SK-N-SH (cell line): ENCODE measurements at regions not wholly inside any gene's neighbourhood (a gene's known extent, or its start where the extent isn't known, plus 50 kb on each side); places are given as distances from the start of the nearest gene placed in this dataset.

Experiments
- CTCF ChIA-PET: fragments of 300-600, 350-600 bp; formaldehyde crosslinking; extraction: SDS; loops from one replicate; lab custom pipeline; 2021; lab: Yijun Ruan, JAX
- POLR2A ChIA-PET: fragments of 350-600 bp; sonication (Branson Sonifier 250); formaldehyde crosslinking; extraction: SDS; loops from one replicate; lab custom pipeline; 2020; ENCODE audit warnings: antibody characterized with exemption, inconsistent platforms; lab: Yijun Ruan, JAX
- DNase-seq: peaks from one replicate; pipeline ENCODE4 v3.0.0; 2012
- H2AFZ ChIP-seq: fragments of 200-600 bp; sonication (generic); 2 replicates; pipeline ENCODE4 v1.8.1; 2016; ENCODE audit warnings: antibody characterized with exemption, mild to moderate bottlenecking, low read depth
- H3F3A ChIP-seq: fragments of 200-600 bp; sonication (generic); replicated peaks from 2 replicates; pipeline ENCODE3; 2016; ENCODE audit warnings: antibody characterized with exemption, mild to moderate bottlenecking; ENCODE audit not compliant: insufficient read depth
- H3K27ac ChIP-seq, 2 experiments: fragments of 200-500 bp in 1 of 2; fragments of 200-600 bp in 1 of 2; sonication (Bioruptor generic) in 1 of 2; sonication (generic), shearing (Covaris generic) in 1 of 2; 2 replicates each; pipeline versions ENCODE4 v1.5.1 to v1.6.1; 2014 to 2016; ENCODE audit warnings: low read depth in 2 of 2, inconsistent platforms in 1 of 2, low read length in 1 of 2, mild to moderate bottlenecking in 1 of 2, mixed read lengths in 1 of 2
- H3K27me3 ChIP-seq: fragments of 200-600 bp; sonication (generic), shearing (Covaris generic); 2 replicates; pipeline ENCODE4 v1.6.1; 2016; ENCODE audit warnings: mixed run types; ENCODE audit not compliant: insufficient read depth
- H3K36me3 ChIP-seq, 2 experiments: fragments of 200-500 bp in 1 of 2; fragments of 200-600 bp in 1 of 2; sonication (Bioruptor generic) in 1 of 2; sonication (generic) in 1 of 2; replicated peaks in 1 of 2; 2 replicates each; pipeline versions ENCODE3 to v1.5.1; 2014 to 2016; ENCODE audit warnings: low read length in 1 of 2, mild to moderate bottlenecking in 1 of 2; ENCODE audit not compliant: insufficient read depth in 2 of 2, control insufficient read depth in 1 of 2
- H3K4me1 ChIP-seq, 2 experiments: fragments of 200-500 bp in 1 of 2; fragments of 200-600 bp in 1 of 2; sonication (Bioruptor generic) in 1 of 2; sonication (generic), shearing (Covaris generic) in 1 of 2; 2 replicates each; pipeline versions ENCODE4 v1.5.1 to v1.6.1; 2014 to 2016; ENCODE audit warnings: low read depth in 1 of 2, low read length in 1 of 2, mixed run types in 1 of 2; ENCODE audit not compliant: insufficient read depth in 2 of 2, control insufficient read depth in 1 of 2
- H3K4me2 ChIP-seq: fragments of 200-600 bp; sonication (generic), shearing (Covaris generic); 2 replicates; pipeline ENCODE4 v1.6.1; 2017; ENCODE audit warnings: mixed run types
- H3K4me3 ChIP-seq, 2 experiments: fragments of 200-500 bp in 1 of 2; fragments of 200-600 bp in 1 of 2; sonication (Bioruptor generic) in 1 of 2; sonication (generic), shearing (Covaris generic) in 1 of 2; 2 replicates each; pipeline versions ENCODE4 v1.5.1 to v1.8.1; 2014 to 2016; ENCODE audit warnings: low read depth in 2 of 2, inconsistent platforms in 1 of 2, low read length in 1 of 2, mild to moderate bottlenecking in 1 of 2, mixed read lengths in 1 of 2, moderate library complexity in 1 of 2
- H3K79me2 ChIP-seq: fragments of 200-600 bp; sonication (generic); 2 replicates; pipeline ENCODE4 v1.8.1; 2017; ENCODE audit warnings: mild to moderate bottlenecking; ENCODE audit not compliant: insufficient read depth
- H3K9ac ChIP-seq: fragments of 200-600 bp; sonication (generic); 2 replicates; pipeline ENCODE4 v1.6.1; 2017; ENCODE audit warnings: mixed run types
- H3K9me2 ChIP-seq: fragments of 200-600 bp; sonication (generic); 2 replicates; pipeline ENCODE4 v1.6.1; 2017; ENCODE audit warnings: mixed run types
- H3K9me3 ChIP-seq: fragments of 200-600 bp; sonication (generic); 2 replicates; pipeline ENCODE4 v1.6.1; 2017; ENCODE audit warnings: mixed run types, mild to moderate bottlenecking, moderate library complexity
- H4K20me1 ChIP-seq: fragments of 200-600 bp; sonication (generic); 2 replicates; pipeline ENCODE4 v1.6.1; 2017; ENCODE audit warnings: mild to moderate bottlenecking, mixed run types; ENCODE audit not compliant: insufficient read depth
- EP300 ChIP-seq, 2 experiments: IDR thresholded peaks; 2 replicates each; pipeline versions ENCODE4 v1.4.0 to v1.6.1; 2012; ENCODE audit warnings: borderline replicate concordance in 1 of 2, low read depth in 1 of 2, low read length in 1 of 2
- EZH2phosphoT487 ChIP-seq: fragments of 200-600 bp; sonication (generic); IDR thresholded peaks from 2 replicates; pipeline ENCODE4 v1.6.1; 2017; ENCODE audit warnings: low read depth, mixed run types, mild to moderate bottlenecking, antibody characterized with exemption, moderate library complexity, borderline replicate concordance
- FOXJ3 ChIP-seq: sonication (generic); formaldehyde crosslinking; IDR thresholded peaks from 2 replicates; pipeline ENCODE4 v1.5.1; 2020; ENCODE audit warnings: mild to moderate bottlenecking, missing genetic modification reagents
- FOXM1 ChIP-seq: IDR thresholded peaks from 2 replicates; pipeline ENCODE4 v1.4.0; 2012; ENCODE audit warnings: low read depth, mild to moderate bottlenecking
- GATA2 ChIP-seq: sonication (generic); formaldehyde crosslinking; IDR thresholded peaks from 2 replicates; pipeline ENCODE4 v1.5.0; 2020; ENCODE audit warnings: mild to moderate bottlenecking, missing genetic modification reagents
- IRF3 ChIP-seq: fragments of 150-350 bp; IDR thresholded peaks from 2 replicates; pipeline ENCODE4 v1.6.1; 2016; ENCODE audit warnings: mild to moderate bottlenecking, low read depth, low read length
- MAX ChIP-seq: IDR thresholded peaks from 2 replicates; pipeline ENCODE4 v1.4.0; 2012; ENCODE audit warnings: low read depth
- MEF2A ChIP-seq: IDR thresholded peaks from 2 replicates; pipeline ENCODE4 v1.4.0; 2012; ENCODE audit warnings: low read depth, borderline replicate concordance
- MXI1 ChIP-seq: IDR thresholded peaks from 2 replicates; pipeline ENCODE4 v1.6.1; 2012; ENCODE audit warnings: mild to moderate bottlenecking, low read depth, low read length, improper control_type of control experiment
- NFIC ChIP-seq: IDR thresholded peaks from 2 replicates; pipeline ENCODE4 v1.4.0; 2012; ENCODE audit warnings: borderline replicate concordance
- NRF1 ChIP-seq: IDR thresholded peaks from 2 replicates; pipeline ENCODE4 v1.6.1; 2012; ENCODE audit warnings: low read depth, mild to moderate bottlenecking, low read length
- RXRA ChIP-seq: IDR thresholded peaks from 2 replicates; pipeline ENCODE4 v1.4.0; 2012; ENCODE audit warnings: low read depth, mild to moderate bottlenecking, borderline replicate concordance
- SIN3A ChIP-seq: IDR thresholded peaks from 2 replicates; pipeline ENCODE4 v1.6.1; 2012; ENCODE audit warnings: low read depth, mild to moderate bottlenecking, low read length, moderate library complexity, borderline replicate concordance
- TAF1 ChIP-seq: IDR thresholded peaks from 2 replicates; pipeline ENCODE4 v1.6.1; 2012; ENCODE audit warnings: low read depth, mild to moderate bottlenecking, low read length, moderate library complexity, borderline replicate concordance
- TEAD4 ChIP-seq: IDR thresholded peaks from 2 replicates; pipeline ENCODE4 v1.4.0; 2012; ENCODE audit warnings: mild to moderate bottlenecking, borderline replicate concordance; ENCODE audit not compliant: insufficient read depth
- USF1 ChIP-seq: IDR thresholded peaks from 2 replicates; pipeline ENCODE4 v1.4.0; 2012; ENCODE audit warnings: low read depth, borderline replicate concordance
- USF2 ChIP-seq: fragments of 150-350 bp; IDR thresholded peaks from 2 replicates; pipeline ENCODE4 v1.6.1; 2017; ENCODE audit warnings: antibody characterized with exemption, low read length, low read depth, borderline replicate concordance
- YY1 ChIP-seq: IDR thresholded peaks from 2 replicates; pipeline ENCODE4 v1.4.0; 2012; ENCODE audit warnings: low read depth, mild to moderate bottlenecking
- ZBTB33 ChIP-seq: IDR thresholded peaks from 2 replicates; pipeline ENCODE4 v1.4.0; 2012; ENCODE audit warnings: low read depth, borderline replicate concordance
- WGBS: methylation state at CpG from one replicate; pipeline ENCODE4 v1.1.6; 2017; ENCODE audit warnings: low lambda C conversion rate; 5-methylcytosine and 5-hydroxymethylcytosine counted together

- TF ChIP-seq USF1, result no peak
- TF ChIP-seq EZH2phosphoT487, result no peak
- no peak for TF ChIP-seq EP300 (IDR thresholded peaks at IDR 0.05; ENCODE audit: borderline replicate concordance in 1 of 2, low read depth in 1 of 2, low read length in 1 of 2)
- no peak for TF ChIP-seq YY1
- TF ChIP-seq MEF2A, result no peak
- no peak for TF ChIP-seq NFIC
- no peak for TF ChIP-seq USF2
- TF ChIP-seq NRF1, result no peak
Observed at GRCh38 chr10:109104806-109105205, 818.5 kb downstream of the XPNPEP1 start (continued).

- no peak overlapping the region for H2AFZ ChIP-seq
- TF ChIP-seq FOXM1 (no peak), FOXJ3 (CRISPR knock-in tag) (no peak), ZBTB33 (no peak), TAF1 (no peak), TEAD4 (no peak), SIN3A (no peak), MXI1 (no peak), IRF3 (no peak), GATA2 (CRISPR knock-in tag) (no peak), RXRA (no peak), MAX (no peak)
- TF ChIP-seq, all 33 proteins: peak for 0
- Histone ChIP-seq H3K4me2 (no peak overlapping the region), H3K27ac (no peak overlapping the region), H3K9me3 (no peaks in the 10 kb centered on the region; the same call in 1 of the 2 replicates), H4K20me1 (no peaks in the 10 kb centered on the region), H3K4me1 (no peaks in the 10 kb centered on the region), H3K4me3 (no peak overlapping the region), H3F3A (no peaks in the 10 kb centered on the region), H3K9me2 (no peaks in the 10 kb centered on the region), H3K79me2 (no peaks in the 10 kb centered on the region), H3K36me3 (no peaks in the 10 kb centered on the region), H3K9ac (no peak overlapping the region), H3K27me3 (no peaks in the 10 kb centered on the region)
- DNase-seq, result no peak
- 5% methylated on average over 2 of the region's 2 CpGs for WGBS
- ChIA-PET POLR2A (no interaction called here), CTCF (no interaction called here)
Observed at GRCh38 chr10:109103278-109103677, 820.0 kb downstream of the XPNPEP1 start.
